Loucy (cell line): ENCODE measurements at regions not wholly inside any gene's neighbourhood (a gene's known extent, or its start where the extent isn't known, plus 50 kb on each side); places are given as distances from the start of the nearest gene placed in this dataset.

Source experiments
- H2AFZ ChIP-seq: fragments of 200-600 bp; sonication (generic); 2 replicates; pipeline ENCODE4 v1.6.0; 2016; ENCODE audit warnings: antibody characterized with exemption, mild to moderate bottlenecking, low read length, moderate library complexity
- H3F3A ChIP-seq: fragments of 200-600 bp; 2 replicates; pipeline ENCODE4 v1.6.0; 2016; ENCODE audit warnings: antibody characterized with exemption, low read depth, mild to moderate bottlenecking
- H3K27me3 ChIP-seq: fragments of 200-600 bp; sonication (generic); 2 replicates; pipeline ENCODE4 v1.6.1; 2014; ENCODE audit warnings: low read length, mild to moderate bottlenecking; ENCODE audit not compliant: insufficient read depth, poor library complexity, severe bottlenecking
- H3K36me3 ChIP-seq: fragments of 200-600 bp; sonication (generic); 2 replicates; pipeline ENCODE4 v1.6.1; 2016; ENCODE audit warnings: low read length; ENCODE audit not compliant: insufficient read depth
- H3K4me1 ChIP-seq: fragments of 200-600 bp; sonication (generic); 2 replicates; pipeline ENCODE4 v1.5.1; 2014; ENCODE audit warnings: low read length, mild to moderate bottlenecking; ENCODE audit not compliant: insufficient read depth, poor library complexity, severe bottlenecking
- H3K4me2 ChIP-seq: fragments of 200-600 bp; sonication (generic); 2 replicates; pipeline ENCODE4 v1.6.0; 2014; ENCODE audit warnings: antibody characterized with exemption, low read length, low read depth, mild to moderate bottlenecking; ENCODE audit not compliant: poor library complexity, severe bottlenecking
- H3K4me3 ChIP-seq: fragments of 200-600 bp; sonication (generic); 2 replicates; pipeline ENCODE4 v1.5.1; 2014; ENCODE audit warnings: low read length, mild to moderate bottlenecking, mixed read lengths; ENCODE audit not compliant: poor library complexity, severe bottlenecking
- H3K79me2 ChIP-seq: fragments of 200-600 bp; sonication (generic); 2 replicates; pipeline ENCODE4 v1.6.1; 2014; ENCODE audit warnings: low read length; ENCODE audit not compliant: insufficient read depth
- H3K9ac ChIP-seq: fragments of 200-600 bp; sonication (generic); 2 replicates; pipeline ENCODE4 v1.6.0; 2014; ENCODE audit warnings: mild to moderate bottlenecking, low read depth, low read length, moderate library complexity; ENCODE audit not compliant: poor library complexity, severe bottlenecking
- H3K9me2 ChIP-seq: fragments of 200-600 bp; sonication (generic); replicated peaks from 2 replicates; pipeline ENCODE4 v1.6.1; 2016; ENCODE audit warnings: low read depth, low read length, mixed read lengths
- H3K9me3 ChIP-seq: fragments of 200-600 bp; sonication (generic); 2 replicates; pipeline ENCODE4 v1.6.1; 2014; ENCODE audit warnings: mild to moderate bottlenecking, antibody characterized with exemption, low read length, low read depth; ENCODE audit not compliant: insufficient read depth
- H4K20me1 ChIP-seq: fragments of 200-600 bp; sonication (generic); 2 replicates; pipeline ENCODE4 v1.6.0; 2014; ENCODE audit warnings: antibody characterized with exemption, low read length, mild to moderate bottlenecking; ENCODE audit not compliant: insufficient read depth, poor library complexity, severe bottlenecking
- EZH2phosphoT487 ChIP-seq: fragments of 200-600 bp; IDR thresholded peaks from 2 replicates; pipeline ENCODE4 v1.6.1; 2018; ENCODE audit warnings: antibody characterized with exemption, mild to moderate bottlenecking, moderate library complexity, borderline replicate concordance
- TF ChIP-seq, protein P1 (sequence below): fragments of 200-600 bp; sonication (generic); conservative IDR thresholded peaks from 2 replicates; pipeline ENCODE4 v1.5.1; 2014; ENCODE audit warnings: mild to moderate bottlenecking, antibody characterized with exemption, low read length

DNA sequence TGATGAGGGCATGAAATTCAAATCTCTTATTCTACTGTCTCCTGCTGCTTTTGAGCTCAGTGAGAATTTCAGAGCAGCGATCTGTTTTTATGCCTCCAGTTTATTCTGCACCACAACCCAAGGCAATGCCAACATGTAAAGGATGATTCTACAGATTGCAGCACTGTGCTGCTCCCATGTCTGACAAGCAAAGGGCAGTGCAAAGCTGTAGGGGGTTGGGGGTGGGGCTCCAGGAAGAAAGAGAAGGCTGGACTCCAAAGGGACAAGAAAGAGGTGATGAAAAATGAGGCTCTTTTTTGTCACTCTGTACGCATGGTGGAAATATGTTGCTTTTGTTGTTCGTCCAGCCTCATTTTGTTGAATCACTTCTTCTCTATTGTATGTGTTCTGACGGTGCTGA, 254.6 kb downstream of the STIM2 start:
- Histone ChIP-seq H3K27me3 (no peaks in the 10 kb centered on the region), H3K4me2 (no peak overlapping the region), H3K9me3 (no peaks in the 10 kb centered on the region), H3F3A (no peaks in the 10 kb centered on the region), H3K36me3 (no peaks in the 10 kb centered on the region), H4K20me1 (no peaks in the 10 kb centered on the region), H3K4me3 (no peak overlapping the region), H3K4me1 (no peaks in the 10 kb centered on the region), H3K9ac (no peak overlapping the region), H3K9me2 (no peaks in the 10 kb centered on the region), H3K79me2 (no peaks in the 10 kb centered on the region), H2AFZ (no peak overlapping the region)
- TF ChIP-seq, protein P1, sequence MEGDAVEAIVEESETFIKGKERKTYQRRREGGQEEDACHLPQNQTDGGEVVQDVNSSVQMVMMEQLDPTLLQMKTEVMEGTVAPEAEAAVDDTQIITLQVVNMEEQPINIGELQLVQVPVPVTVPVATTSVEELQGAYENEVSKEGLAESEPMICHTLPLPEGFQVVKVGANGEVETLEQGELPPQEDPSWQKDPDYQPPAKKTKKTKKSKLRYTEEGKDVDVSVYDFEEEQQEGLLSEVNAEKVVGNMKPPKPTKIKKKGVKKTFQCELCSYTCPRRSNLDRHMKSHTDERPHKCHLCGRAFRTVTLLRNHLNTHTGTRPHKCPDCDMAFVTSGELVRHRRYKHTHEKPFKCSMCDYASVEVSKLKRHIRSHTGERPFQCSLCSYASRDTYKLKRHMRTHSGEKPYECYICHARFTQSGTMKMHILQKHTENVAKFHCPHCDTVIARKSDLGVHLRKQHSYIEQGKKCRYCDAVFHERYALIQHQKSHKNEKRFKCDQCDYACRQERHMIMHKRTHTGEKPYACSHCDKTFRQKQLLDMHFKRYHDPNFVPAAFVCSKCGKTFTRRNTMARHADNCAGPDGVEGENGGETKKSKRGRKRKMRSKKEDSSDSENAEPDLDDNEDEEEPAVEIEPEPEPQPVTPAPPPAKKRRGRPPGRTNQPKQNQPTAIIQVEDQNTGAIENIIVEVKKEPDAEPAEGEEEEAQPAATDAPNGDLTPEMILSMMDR = no peak
- no peak for TF ChIP-seq EZH2phosphoT487

DNA sequence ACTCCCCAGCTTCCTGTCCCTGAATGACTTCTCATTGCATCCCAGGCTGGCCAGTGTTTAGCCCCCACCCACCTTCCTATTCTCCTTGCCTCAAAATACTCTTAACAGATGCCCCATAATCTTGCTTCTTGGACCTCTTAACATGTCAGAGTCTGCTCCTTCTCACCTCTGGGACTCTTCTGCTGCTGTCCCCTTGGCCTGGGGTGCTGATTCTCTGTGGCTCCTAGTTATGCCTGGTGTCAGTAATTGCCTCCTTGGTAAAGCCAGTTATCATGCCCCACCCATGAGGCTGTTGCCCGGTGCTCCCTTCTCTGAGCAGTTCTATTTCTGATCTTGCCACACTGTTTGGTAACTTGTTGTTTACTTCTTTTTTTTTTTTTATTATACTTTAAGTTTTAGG, 256.8 kb downstream of the STIM2 start:
- Histone ChIP-seq H3K9me3 (no peaks in the 10 kb centered on the region), H3K4me2 (no peak overlapping the region), H3K4me3 (no peak overlapping the region), H2AFZ (no peak overlapping the region), H3K79me2 (no peaks in the 10 kb centered on the region), H3K36me3 (no peaks in the 10 kb centered on the region), H3K27me3 (no peaks in the 10 kb centered on the region), H4K20me1 (no peaks in the 10 kb centered on the region), H3K9ac (no peak overlapping the region), H3F3A (no peaks in the 10 kb centered on the region), H3K4me1 (no peaks in the 10 kb centered on the region), H3K9me2 (no peaks in the 10 kb centered on the region)
- TF ChIP-seq EZH2phosphoT487 = no peak
- TF ChIP-seq, protein P1 = no peak

DNA sequence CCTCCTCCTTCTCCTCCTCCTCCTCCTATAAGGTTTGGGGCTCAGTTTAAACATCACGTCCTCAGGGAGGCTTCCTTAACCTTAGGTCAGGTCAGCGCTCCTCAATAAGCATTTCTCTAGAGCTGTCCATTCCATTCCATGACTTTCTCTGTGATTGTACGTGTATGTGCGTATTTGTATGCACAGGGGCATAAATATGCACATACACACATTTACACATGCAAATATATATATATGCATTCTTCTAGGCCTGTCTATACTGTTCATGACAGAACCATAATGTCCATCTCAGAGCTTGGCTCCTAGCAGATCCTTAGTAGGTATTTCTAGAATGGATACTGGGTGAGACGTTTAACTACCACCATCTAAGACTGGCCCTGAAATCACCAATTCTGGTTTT, 258.6 kb downstream of the STIM2 start:
- H3K9me2 ChIP-seq = no peaks in the 10 kb centered on the region
- no peaks in the 10 kb centered on the region for H3F3A ChIP-seq
- no peaks in the 10 kb centered on the region for H3K4me1 ChIP-seq
- no peaks in the 10 kb centered on the region for H3K79me2 ChIP-seq
- H2AFZ ChIP-seq = no peak overlapping the region
- no peak overlapping the region for H3K4me3 ChIP-seq
- H3K9me3 ChIP-seq = no peaks in the 10 kb centered on the region
- no peaks in the 10 kb centered on the region for H3K36me3 ChIP-seq
- no peaks in the 10 kb centered on the region for H3K27me3 ChIP-seq
- no peak overlapping the region for H3K4me2 ChIP-seq
- no peaks in the 10 kb centered on the region for H4K20me1 ChIP-seq
- no peak overlapping the region for H3K9ac ChIP-seq
- TF ChIP-seq, protein P1 = no peak
- no peak for TF ChIP-seq EZH2phosphoT487
